ENCODE measurements at regions not wholly inside any gene's neighbourhood (a gene's known extent, or its start where the extent isn't known, plus 50 kb on each side); places are given as distances from the start of the nearest gene placed in this dataset.

GRCh38 chr10:100658269-100658668 lies 87.1 kb upstream of the PAX2 start:
- TF ChIP-seq REST (IDR thresholded peaks at IDR 0.05; ENCODE audit: low read depth) (no peak), TEAD4 (IDR thresholded peaks at IDR 0.05) (no peak)

GRCh38 chr10:100659361-100660098 lies 85.9 kb upstream of the PAX2 start:
- TF ChIP-seq REST (IDR thresholded peaks at IDR 0.05; ENCODE audit: low read depth) (no peak), YY1 (IDR thresholded peaks at IDR 0.05; ENCODE audit: low read depth) (no peak), TAF1 (IDR thresholded peaks at IDR 0.05; ENCODE audit: low read depth) (no peak), EP300 (IDR thresholded peaks at IDR 0.05; ENCODE audit: borderline replicate concordance) (no peak), RAD21 (IDR thresholded peaks at IDR 0.05; ENCODE audit: low read depth) (no peak), TEAD4 (IDR thresholded peaks at IDR 0.05) (no peak), NFIC (IDR thresholded peaks at IDR 0.05) (no peak), FOXM1 (IDR thresholded peaks at IDR 0.05; ENCODE audit: borderline replicate concordance, low read depth) (no peak), CREB1 (IDR thresholded peaks at IDR 0.05; ENCODE audit: low read depth) (no peak), USF1 (IDR thresholded peaks at IDR 0.05) (no peak), EGR1 (IDR thresholded peaks at IDR 0.05) (no peak)

GRCh38 chr10:100660365-100660764 lies 85.0 kb upstream of the PAX2 start:
- TF ChIP-seq YY1 (IDR thresholded peaks at IDR 0.05; ENCODE audit: low read depth) (no peak), EGR1 (IDR thresholded peaks at IDR 0.05) (no peak), TCF12 (IDR thresholded peaks at IDR 0.05; ENCODE audit: low read depth) (no peak), ZBTB7A (IDR thresholded peaks at IDR 0.05; ENCODE audit: low read depth) (no peak), CREB1 (IDR thresholded peaks at IDR 0.05; ENCODE audit: low read depth) (no peak), TAF1 (IDR thresholded peaks at IDR 0.05; ENCODE audit: low read depth) (no peak), MAX (IDR thresholded peaks at IDR 0.05) (no peak), CEBPB (IDR thresholded peaks at IDR 0.05) (no peak), USF1 (IDR thresholded peaks at IDR 0.05) (no peak), REST (IDR thresholded peaks at IDR 0.05; ENCODE audit: low read depth) (no peak)

GRCh38 chr10:100660945-100661344 lies 84.4 kb upstream of the PAX2 start:
- no peak for TF ChIP-seq ZBTB7A (IDR thresholded peaks at IDR 0.05; ENCODE audit: low read depth)
- no peak for TF ChIP-seq RAD21 (IDR thresholded peaks at IDR 0.05; ENCODE audit: low read depth)
- TF ChIP-seq CREB1 (IDR thresholded peaks at IDR 0.05; ENCODE audit: low read depth), result no peak
- no peak for TF ChIP-seq TCF12 (IDR thresholded peaks at IDR 0.05; ENCODE audit: low read depth)
- no peak for TF ChIP-seq EP300 (IDR thresholded peaks at IDR 0.05; ENCODE audit: borderline replicate concordance)
- TF ChIP-seq TAF1 (IDR thresholded peaks at IDR 0.05; ENCODE audit: low read depth), result no peak
- no peak for TF ChIP-seq FOXM1 (IDR thresholded peaks at IDR 0.05; ENCODE audit: borderline replicate concordance, low read depth)
- TF ChIP-seq MAX (IDR thresholded peaks at IDR 0.05), result no peak
- no peak for TF ChIP-seq REST (IDR thresholded peaks at IDR 0.05; ENCODE audit: low read depth)

All from Ishikawa (cell line).